ENCODE measurements at regions not wholly inside any gene's neighbourhood (a gene's known extent, or its start where the extent isn't known, plus 50 kb on each side); places are given as distances from the start of the nearest gene placed in this dataset.
"Not testable (repeated sequence)": the region's sequence is repeated elsewhere in the genome, so short reads cannot be mapped to it uniquely, and the experiment has no call there.

- no peak for DNase-seq
These were observed 79.1 kb downstream of the CTH start for GRCh38 chr1:70490153-70490552.

- no peak for DNase-seq
These were observed 84.3 kb downstream of the CTH start for GRCh38 chr1:70495370-70495769.

DNA sequence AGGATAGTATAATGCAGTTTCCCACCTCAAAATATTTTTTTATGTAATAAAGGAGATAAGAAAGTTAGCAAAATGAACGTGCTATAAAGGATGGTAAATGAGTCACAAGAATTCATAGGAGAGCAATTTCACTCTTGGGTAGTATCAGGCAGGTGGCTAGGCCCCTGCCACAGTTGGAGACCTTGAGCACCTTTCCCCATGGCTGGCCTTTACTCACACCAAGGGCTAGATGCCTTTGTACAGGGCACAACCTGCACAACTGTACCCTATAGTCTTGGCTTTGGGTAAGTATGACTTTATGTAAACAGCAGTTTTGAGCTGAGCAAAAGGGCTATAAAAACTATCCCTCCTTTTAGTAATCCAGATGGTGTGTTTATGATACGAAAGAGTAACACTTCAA is 85.1 kb downstream of the CTH start:
- DNase-seq, result no peak

- DNase-seq, result no peak
These were observed 86.1 kb downstream of the CTH start for GRCh38 chr1:70497152-70497551.

DNA sequence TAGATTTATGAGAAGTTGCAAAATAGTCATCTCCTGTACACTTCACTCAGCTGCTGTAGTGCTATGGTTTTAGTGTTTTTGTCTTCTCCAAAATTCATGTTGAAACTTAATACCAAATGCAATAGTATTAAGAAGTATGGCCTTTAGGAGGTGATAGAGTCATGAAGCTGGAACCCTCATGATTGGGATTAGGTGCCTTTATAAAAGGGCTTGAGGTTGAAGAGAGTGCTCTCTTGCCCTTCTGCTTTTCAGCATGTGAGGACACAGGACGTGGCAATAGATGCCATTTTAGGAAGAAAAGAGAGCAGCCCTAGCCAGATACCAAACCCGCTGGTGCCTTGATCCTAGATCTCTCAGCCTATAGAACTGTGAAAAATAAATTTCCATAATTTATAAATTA is 87.6 kb downstream of the CTH start:
- DNase-seq, result no peak

DNA sequence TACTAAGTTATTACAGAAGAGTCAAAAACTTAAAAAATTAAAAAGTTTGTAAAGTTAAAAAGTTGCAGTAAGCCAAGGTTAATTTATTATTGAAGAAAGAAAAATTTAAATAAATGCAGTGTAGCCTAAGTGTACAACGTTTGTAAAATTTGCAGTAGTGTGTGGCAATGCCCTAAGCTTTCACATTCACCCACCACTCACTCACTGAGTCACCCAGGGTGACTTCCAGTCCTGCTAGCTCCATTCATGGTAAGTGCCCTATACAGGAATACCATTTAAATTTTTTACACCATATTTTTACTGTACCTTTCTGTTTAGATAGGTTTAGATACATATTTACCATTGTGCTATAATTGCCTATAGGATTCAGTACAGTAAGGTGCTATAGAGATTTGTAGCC is 88.6 kb downstream of the CTH start:
- DNase-seq, result no peak

GRCh38 chr1:70503358-70503757 is 92.3 kb downstream of the CTH start:
- DNase-seq, result no peak

GRCh38 chr1:70504176-70504820 is 93.2 kb downstream of the CTH start:
- no peak for DNase-seq

- DNase-seq, result no peak
These were observed 93.7 kb downstream of the CTH start for GRCh38 chr1:70504821-70505193.

- not testable (repeated sequence) for DNase-seq
These were observed 96.9 kb downstream of the CTH start for GRCh38 chr1:70507991-70508390.

DNA sequence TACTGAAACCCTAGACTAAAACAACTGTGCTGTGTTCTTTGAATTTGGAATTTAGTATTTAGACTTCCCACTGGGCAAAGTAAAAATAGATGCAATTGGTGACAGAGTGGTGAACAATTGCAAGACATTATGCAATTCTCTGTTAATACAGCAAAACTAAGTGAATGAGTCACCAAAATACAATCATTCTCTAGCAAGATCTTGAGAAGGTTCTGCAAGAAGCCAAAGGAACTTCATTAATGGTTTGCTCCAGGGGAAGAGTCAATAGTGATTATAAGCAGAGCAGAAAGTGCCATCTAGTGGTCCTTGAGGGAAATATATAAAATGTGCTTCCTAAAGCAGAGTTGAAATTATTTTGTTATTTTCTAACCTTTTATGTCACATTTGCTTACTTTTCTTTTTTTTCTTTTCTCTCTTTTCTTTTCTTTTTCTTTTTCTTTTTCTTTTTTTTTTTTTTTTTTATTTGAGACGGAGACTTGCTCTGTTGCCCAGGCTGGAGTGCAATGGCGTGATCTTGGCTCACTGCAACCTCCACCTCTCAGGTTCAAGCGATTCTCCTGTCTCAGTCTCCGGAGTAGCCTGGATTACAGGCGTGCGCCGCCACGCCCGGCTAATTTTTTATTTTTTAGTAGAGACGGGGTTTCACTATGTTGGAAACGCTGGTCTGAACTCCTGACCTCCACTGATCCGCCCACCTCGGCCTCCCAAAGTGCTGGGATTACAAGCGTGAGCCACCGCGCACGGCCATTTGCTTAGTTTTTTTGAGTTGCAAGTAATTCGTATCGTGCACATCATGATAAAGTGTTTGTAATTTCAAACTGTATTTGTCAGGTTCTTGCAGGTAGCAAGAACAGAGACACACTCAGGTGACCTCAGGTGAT is 99.2 kb downstream of the CTH start:
- DNase-seq, result no peak

GRCh38 chr1:70517444-70517843 is 106.4 kb downstream of the CTH start:
- DNase-seq, result no peak

GRCh38 chr1:70518106-70518505 is 107.0 kb downstream of the CTH start:
- no peak for DNase-seq

GRCh38 chr1:70528590-70529333 is 117.7 kb downstream of the CTH start:
- DNase-seq, result no peak

DNA sequence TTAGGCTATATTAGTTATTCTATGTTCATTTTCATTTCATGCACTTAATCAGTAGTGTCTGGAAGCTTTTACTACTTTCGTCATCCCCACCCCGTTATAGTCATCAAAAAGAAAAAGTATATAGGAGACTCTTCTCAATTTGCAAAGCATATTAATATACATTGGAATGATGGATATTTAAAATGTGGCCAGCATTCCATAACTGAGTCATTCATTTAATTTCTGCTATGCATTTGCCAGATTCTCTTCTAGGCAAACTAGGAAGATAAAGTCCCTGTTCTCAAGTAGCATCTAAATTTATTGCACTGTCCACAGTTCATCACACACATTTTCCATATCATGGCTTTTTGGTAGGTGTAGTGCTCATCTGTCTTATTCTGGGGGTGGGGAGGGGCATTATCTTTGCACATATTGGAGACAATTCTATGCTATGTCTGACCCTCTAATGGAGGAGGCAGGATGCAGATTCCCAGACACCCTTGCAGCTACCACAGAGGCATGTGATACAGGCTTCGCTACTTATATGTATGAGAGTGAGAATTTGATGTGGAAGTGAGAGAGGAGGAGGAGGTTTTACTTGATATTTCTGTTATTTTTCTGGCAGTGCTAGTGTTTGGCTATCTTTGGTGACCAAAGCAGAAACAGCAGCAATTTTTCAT is 125.8 kb downstream of the CTH start:
- no peak for DNase-seq

GRCh38 chr1:70537788-70538187 is 126.7 kb downstream of the CTH start:
- no peak for DNase-seq

DNA sequence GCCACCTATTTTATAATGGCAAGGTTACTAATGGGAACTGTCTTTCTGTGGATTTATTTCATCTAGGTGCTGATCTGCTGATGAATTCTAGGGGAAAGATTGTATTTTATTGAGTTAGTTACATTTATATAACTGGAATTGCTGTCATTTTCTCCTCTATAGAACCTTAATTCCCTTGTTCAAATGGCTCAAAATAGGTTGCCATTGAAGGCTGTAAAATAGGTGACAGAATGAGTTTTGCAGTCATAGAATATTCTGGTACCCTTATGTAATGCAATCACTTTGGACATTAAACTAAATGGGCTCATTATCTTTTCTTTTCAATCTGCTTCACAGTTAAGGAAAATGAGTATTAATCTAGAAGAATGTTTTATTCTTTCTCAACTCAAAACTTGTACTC is 131.0 kb downstream of the CTH start:
- DNase-seq, result no peak

DNA sequence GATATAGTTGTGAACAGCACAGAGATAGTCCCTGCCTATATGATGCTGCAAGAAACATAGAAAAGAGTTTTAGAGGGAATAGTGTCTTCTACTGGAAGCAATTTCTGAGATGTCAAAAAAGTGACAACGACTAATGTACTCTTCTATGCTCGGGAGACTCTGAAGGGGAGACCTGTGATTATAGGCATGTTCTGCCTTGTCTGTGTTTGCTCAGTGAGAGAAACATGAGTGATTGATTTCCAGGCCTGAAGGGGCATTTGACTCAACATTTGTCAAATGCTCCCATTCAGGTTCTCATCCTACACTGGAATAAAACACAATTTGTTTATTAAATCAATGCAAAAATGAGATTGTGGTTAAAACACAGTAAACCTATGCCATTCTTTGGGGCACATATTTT is 131.8 kb downstream of the CTH start:
- no peak for DNase-seq

- no peak for DNase-seq
These were observed 135.7 kb downstream of the CTH start for GRCh38 chr1:70546726-70547125.

- DNase-seq, result no peak
These were observed 141.8 kb downstream of the CTH start for GRCh38 chr1:70552662-70553566.

- DNase-seq, result no peak
These were observed 142.5 kb downstream of the CTH start for GRCh38 chr1:70553567-70553956.

DNA sequence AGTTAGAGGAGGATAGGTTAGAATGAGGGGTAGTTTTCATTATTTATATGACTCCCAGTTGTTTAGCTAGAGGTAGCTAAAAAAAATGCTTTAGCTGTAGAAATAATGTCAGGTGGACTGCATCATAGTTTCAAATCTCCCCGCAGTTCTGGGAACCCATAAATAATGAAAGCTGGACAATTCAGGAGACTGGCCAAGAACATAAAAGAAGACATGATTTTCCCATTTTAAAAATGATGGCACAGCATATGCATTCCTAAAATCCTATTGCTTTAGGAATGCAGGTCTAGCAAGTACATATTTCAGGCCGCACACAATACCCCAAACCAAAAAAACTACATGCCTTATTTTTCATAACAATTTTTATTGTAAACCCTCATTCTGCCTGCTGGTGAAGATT is 143.3 kb downstream of the CTH start:
- DNase-seq, result no peak
